ENCODE measurements at regions not wholly inside any gene's neighbourhood (a gene's known extent, or its start where the extent isn't known, plus 50 kb on each side); places are given as distances from the start of the nearest gene placed in this dataset.
"Not testable (repeated sequence)": the region's sequence is repeated elsewhere in the genome, so short reads cannot be mapped to it uniquely, and the experiment has no call there.

DNA sequence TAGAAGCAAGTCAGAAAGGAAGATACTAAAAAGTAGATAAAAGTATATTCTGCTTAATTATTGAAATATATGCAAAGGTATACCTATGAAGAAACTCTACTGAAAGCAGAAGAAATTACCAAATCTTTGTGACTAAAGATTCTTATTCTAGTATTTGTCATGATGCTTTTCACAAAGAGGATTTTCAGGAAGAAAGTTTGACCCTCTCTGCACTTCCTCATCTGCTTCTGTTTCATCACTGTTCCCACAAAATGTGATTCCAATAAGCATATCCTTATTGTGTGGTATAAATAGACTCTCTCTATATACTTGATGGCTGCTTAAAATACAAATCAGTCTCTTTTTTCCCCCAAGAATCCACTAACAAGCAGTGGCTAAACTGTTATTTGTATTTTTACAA, 2139.6 kb upstream of the ACO1 start:
- peak; percentile 17 to 53 (median 49) for DNase-seq

GRCh38 chr9:30250872-30251271, 2133.6 kb upstream of the ACO1 start:
- DNase-seq: no peak

- DNase-seq: no peak
These were observed 2126.3 kb upstream of the ACO1 start for GRCh38 chr9:30258094-30258493.

GRCh38 chr9:30280229-30280900, 2104.1 kb upstream of the ACO1 start:
- peak; percentile 17 to 56 (median 51) for DNase-seq

DNA sequence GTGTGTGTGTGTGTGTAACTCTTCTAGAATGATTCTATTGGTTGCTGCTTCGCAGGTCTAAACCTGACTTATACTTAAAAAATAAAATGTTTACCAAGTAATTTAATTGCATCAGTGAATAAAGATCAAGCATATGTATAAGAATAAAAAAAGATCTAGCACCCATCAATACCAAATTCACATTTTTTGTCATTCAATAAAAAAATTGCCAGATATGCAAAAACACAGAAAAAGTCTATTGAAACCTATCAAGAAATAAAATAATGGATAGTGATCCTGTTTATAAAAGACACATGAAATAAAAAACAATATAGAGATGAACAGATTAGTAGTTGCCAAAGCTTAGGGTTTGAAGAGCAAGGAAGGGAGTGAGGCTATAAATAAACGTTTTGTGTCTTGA, 2095.0 kb upstream of the ACO1 start:
- no peak for DNase-seq

DNA sequence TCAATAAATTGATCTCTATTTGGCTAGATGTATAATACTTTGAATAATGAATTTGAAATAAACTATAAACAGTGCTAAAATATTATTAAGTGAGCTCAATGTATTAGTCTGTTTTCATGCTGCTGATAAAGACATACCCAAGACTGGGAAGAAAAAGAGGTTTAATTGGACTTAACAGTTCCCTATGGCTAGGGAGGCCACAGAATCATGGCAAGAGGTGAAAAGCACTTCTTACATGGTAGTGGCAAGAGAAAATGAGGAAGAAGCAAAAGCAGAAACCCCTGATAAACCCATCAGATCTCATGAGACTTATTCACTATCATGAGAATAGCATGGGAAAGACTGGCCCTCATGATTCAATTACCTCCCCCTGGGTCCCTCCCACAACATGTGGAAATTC, 2092.4 kb upstream of the ACO1 start:
- peak; percentile 13 to 31 (median 24) for DNase-seq

DNA sequence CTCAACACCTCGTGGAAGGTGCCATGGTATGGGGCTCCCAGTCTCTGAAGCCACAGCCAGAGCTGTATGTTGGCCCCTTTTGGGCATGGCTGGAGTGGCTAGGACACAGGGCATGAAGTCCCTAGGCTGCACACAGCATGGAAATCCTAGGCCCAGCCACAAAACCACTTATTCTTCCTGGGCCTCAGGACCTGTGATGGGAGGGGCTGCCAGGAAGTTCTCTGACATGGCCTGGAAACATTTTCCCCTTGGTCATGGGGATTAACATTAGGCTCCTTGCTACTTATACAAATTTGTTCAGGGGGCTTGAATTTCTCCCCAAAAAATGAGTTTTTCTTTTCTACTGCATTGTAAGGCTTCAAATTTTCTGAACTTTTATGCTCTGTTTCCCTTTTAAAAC, 2091.2 kb upstream of the ACO1 start:
- no peak for DNase-seq

GRCh38 chr9:30299126-30299780, 2085.2 kb upstream of the ACO1 start:
- DNase-seq: no peak

DNA sequence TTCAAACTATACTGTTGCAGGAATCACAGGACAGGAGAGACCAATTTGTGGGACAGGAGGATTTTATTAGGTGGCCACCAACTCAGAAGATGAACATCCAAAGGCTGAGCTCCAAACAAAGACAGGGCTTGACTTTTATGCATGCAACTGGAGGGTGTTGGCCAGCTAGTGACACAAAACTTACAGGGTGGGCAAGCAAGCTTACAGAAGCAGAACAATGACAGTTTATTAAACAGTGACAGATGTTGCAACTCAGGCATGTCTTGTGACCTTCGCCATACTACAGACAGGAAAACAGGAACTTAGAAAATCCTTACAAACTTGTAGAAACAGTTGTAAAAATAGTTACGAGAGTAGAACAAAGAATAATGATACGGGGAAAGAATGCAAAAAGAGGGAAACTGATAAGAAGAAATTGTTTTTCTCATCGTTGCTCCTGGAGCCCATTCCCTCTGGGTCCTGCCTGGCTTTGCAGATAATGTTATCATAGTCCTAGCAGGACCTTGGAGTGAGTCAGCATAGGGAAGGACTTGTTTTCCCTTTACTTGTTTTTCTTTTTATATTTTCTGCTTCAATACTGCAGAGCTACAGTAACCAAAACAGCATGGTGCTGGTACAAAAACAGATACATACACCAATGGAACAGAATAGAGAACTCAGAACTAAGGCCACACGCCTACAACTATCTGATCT, 2083.0 kb upstream of the ACO1 start:
- DNase-seq: peak; percentile 57 to 79 (median 77)

DNA sequence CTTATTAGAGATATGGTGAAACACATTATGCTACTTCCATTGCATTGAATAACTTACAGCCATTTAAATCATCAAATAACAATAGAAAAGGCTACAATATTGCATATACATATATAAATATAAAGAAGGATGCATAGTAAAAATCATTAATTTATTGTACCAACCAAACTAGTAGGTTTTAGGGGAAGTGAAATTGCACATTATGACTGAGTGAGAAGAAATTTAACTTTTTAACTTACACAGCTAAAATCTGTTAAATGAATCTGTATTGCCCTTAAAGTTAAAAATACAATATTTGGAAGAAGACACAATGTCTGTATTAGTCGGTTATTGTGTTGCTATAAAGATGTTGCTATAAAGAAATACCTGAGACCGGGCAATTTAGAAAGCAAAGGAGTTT, 2073.7 kb upstream of the ACO1 start:
- no peak for DNase-seq

GRCh38 chr9:30329431-30329830, 2055.0 kb upstream of the ACO1 start:
- no peak for DNase-seq

DNA sequence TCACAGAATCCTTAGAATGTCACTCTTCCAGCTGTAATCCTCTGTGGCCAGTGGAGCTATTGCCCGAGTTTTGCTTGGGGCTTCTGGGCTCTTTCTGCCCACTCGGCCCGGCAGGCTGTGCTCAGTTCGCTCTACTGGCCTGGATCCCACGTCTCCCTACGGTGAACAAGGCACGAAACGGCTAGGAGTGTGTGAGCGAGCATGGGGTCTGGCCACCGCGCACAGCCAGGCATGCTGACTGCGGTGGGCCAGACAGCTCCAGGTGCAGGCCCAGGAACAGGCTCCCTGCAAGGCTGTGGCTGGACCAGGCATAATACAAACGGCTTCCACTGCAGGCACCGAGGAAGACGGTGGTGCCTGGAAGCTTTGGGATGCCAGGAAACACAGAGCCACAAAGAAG, 2035.5 kb upstream of the ACO1 start:
- DNase-seq: no peak

DNA sequence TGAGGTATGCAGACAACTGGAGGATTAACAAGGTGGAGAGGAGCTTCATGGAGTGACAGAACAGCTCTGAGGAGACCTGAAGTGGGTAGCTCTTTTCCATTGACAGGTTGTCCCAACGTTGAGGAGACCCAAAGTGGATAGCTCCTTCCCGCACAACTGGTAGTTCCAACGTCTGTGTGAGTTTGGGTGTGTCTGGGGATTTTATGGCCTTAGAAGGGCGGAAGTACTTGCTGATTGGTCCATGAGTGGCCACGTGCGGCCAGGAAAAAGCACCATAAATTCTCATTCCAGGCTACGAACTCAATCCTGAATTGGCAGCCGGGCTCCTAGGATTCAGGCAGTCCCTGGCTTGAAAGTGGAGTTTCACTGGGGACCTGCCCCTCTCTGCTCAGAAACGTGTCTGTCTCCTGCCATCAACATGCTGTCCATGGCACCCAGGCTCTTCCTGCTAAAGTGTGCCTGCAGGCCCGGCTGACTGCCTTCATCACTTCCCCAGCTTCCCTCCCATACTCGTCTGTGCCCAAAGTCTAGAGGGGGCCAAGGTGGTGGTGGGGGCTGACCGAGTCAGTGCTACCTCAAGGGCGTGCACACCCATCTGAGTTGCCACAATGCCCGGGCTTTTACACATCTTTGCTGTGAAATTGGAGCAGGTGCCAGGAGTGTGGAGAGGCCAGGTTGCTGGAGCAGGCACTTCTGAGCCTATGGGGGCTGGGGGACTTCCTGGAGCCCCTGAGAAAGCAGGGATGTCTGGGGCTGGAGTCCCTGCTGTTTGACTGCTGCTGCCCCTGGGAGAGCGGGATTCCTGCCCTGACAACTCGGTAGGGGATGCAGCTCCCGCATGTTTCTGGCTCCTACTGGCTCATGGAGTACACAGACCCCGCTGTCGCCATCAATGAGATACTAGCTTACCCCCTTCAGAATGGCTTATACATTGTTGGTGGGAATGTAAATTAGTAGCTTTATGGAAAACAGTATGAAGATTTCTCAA, 2034.6 kb upstream of the ACO1 start:
- no peak for DNase-seq

DNA sequence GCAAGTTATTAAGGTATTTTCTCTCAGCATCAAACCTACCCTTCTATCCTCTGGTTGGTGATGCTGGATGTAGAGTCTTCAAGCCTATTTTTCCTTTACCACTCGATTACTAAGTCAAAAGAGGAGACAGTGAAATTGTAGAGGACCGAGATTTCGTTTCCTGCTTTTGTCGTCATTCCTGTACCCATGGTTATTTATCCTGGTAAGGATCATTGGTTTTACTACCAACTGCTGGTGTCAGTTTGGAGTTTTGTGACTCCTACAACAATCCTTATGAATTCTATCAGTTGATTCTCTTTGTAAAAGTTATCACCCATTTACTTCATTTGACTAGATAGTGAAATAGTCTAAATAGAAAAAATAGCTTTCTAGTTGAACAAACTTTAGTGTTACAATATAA, 2028.2 kb upstream of the ACO1 start:
- DNase-seq: no peak

- no peak for DNase-seq
These were observed 2022.1 kb upstream of the ACO1 start for GRCh38 chr9:30362373-30362772.

GRCh38 chr9:30366140-30366539, 2018.3 kb upstream of the ACO1 start:
- not testable (repeated sequence) for DNase-seq

DNA sequence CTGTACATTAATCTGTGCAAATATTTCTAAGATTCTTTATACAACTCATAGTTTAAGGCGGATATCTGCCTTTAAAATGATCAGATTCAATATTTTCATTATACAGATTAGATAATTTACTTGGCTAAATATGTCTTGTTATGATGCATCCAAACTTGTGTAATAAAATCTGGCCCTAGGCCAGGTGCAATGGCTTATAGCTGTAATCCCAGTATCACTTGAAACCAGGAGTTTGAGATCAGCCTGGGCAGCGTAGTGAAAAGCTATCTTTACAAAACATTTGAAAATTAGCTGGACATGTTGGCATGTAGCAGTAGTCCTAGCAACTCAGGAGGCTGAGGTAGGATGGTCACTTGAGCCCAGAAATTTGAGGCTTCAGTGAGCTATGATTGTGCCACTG, 2002.2 kb upstream of the ACO1 start:
- no peak for DNase-seq

DNA sequence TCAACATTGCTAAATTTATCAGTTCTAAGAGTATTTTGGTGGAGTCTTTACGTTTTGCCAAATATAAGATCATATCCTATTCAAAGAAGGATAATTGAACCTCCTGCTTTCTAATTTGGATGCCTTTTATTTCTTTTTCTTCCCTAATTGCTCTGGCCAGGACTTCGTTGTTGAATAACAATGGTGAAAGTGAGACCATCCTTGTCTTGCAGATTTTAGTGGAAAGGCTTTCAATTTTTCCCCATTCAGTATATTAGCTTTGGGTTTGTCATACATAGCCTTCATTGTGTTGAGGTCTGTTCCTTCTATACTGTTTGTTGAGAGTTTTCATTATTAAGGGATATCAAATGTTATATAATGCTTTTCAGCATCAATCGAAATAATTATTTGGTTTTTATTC, 1974.2 kb upstream of the ACO1 start:
- DNase-seq: no peak

DNA sequence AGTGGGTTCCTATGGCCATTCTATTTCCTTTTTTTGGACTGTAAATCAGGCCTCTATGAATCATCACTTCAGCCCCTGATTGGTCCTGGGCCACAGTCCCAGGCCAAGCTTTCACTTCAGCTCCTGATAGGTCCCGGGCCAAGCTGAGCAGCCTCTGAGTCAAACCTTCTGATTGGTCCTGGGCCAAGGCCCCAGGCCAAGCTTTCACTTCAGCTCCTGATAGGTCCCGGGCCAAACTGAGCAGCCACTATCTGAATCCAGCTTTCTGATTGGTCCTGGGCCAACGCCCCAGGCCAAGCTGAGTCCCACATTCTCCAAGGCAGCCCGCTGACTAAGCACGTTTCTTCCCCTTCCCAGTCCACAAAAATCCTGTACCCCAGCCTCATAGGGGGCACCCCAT, 1972.9 kb upstream of the ACO1 start:
- no peak for DNase-seq

GRCh38 chr9:30459156-30459555, 1925.3 kb upstream of the ACO1 start:
- DNase-seq: no peak

- DNase-seq: no peak
These were observed 1907.6 kb upstream of the ACO1 start for GRCh38 chr9:30476826-30477225.

- no peak for DNase-seq
These were observed 1905.8 kb upstream of the ACO1 start for GRCh38 chr9:30478684-30479083.

- no peak for DNase-seq
These were observed 1901.9 kb upstream of the ACO1 start for GRCh38 chr9:30482499-30482898.

All from suppressor macrophage treated with lipopolysaccharide for 1 hour (primary cell).